HTR-8/SVneo (cell line): ENCODE measurements at regions not wholly inside any gene's neighbourhood (a gene's known extent, or its start where the extent isn't known, plus 50 kb on each side); places are given as distances from the start of the nearest gene placed in this dataset.
"Not testable (repeated sequence)": the region's sequence is repeated elsewhere in the genome, so short reads cannot be mapped to it uniquely, and the experiment has no call there.

Experiments
- DNase-seq: peaks from one replicate; pipeline ENCODE4 v3.0.0; 2011; ENCODE audit warnings: low spot score, mixed read lengths; ENCODE audit not compliant: insufficient read length
- FAIRE-seq: peaks from 2 replicates; lab custom pipeline; 2011; peaks lifted over from hg19 to GRCh38; lab: Jason Lieb, UNC

DNA sequence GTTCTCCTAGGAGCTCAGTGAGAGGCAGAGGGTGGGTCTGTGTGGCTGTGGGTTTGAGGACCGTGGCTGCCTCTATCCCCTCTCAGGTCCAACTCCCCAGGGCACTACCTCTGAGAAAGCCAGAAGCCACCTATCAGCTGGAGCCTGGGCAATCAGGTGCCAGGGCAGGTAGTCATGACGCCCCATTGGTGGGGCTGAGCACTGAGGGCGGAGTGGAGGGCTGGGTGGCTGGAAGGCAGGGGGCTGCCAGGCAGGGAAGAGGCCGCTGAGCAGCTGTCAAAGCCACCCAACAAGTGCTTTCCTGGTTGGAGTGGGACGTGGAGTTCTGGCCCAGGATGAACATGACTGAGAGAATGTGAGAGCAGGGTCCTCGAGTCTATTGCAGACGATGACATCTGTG lies 164.9 kb upstream of the AJAP1 start:
- DNase-seq = no peak
- FAIRE-seq = no peak

DNA sequence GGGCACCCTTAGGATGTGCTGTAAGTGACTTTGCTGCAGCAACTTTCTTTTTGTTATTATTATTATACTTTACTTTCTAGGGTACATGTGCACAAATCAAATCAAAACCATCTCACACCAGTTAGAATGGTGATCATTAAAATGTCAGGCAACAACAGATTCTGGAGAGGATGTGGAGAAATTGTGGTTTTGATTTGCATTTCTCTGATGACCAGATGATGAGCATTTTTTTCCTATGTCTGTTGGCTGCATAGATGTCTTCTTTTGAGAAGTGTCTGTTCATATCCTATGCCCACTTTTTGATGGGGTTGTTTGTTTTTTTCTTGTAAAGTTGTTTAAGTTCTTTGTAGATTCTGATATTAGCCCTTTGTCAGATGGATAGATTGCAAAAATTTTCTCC lies 164.4 kb upstream of the AJAP1 start:
- not testable (repeated sequence) for FAIRE-seq

DNA sequence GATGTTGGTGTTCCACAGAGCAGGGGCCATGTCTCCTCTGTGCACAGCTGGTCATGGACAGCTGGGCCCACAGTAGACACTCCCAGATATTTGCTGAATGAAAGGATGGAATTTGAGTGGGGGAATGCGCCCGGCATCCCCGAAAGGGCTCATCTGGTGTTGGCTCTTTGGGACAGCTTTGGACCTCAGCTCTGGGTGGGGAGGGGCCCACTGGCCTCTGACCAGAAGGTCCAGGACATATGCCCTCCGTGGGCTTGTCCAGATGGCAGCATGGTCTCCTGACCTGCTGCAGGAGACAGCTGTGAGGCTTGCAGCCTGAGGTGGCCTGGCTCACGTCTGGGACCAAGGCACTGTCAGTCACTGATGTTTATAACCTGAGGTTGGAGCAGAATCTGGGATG lies 160.4 kb upstream of the AJAP1 start:
- FAIRE-seq = no peak
- no peak for DNase-seq

More for the DNA sequence above, 164.4 kb upstream of the AJAP1 start:
- DNase-seq = not testable (repeated sequence)

DNA sequence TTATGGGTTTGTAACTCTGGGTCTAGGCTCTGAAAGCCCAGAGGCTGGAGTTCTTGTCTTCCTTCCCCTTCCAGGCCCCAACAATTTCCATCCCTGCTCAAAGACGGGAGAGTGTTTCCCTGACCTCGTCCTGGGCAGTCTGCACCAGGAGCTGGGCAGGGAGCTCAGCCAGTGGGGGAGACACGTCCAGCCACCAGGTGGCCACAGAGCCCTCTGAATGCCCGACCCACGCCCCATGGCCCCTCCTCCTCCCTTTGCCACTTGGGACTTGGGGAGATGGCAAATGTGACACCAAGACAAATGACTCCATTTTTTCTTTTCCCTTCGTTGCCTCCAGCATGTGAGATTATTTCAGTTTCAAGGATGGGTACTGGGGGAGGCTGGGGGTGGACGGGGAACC lies 159.9 kb upstream of the AJAP1 start:
- DNase-seq (peak; percentile 14), FAIRE-seq (no peak)

DNA sequence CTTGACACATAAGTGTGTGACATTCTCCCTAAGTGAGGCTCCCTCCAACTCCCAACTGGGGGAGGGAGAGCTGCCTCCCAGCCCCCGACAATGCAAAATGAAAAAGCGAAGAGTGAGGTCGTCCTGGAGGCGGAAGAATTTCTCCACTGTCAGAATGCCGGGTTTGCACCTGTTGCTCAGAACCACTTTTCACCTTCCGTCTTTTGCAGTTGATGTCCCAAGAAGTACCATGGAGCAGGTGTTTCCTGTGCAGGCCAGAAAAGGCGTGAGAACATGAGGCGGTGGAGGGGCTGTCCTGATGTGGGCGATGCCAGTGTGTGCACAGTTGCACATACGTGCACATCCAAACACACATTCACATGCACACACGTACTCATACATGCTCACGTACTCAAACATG lies 158.6 kb upstream of the AJAP1 start:
- FAIRE-seq = no peak
- no peak for DNase-seq

DNA sequence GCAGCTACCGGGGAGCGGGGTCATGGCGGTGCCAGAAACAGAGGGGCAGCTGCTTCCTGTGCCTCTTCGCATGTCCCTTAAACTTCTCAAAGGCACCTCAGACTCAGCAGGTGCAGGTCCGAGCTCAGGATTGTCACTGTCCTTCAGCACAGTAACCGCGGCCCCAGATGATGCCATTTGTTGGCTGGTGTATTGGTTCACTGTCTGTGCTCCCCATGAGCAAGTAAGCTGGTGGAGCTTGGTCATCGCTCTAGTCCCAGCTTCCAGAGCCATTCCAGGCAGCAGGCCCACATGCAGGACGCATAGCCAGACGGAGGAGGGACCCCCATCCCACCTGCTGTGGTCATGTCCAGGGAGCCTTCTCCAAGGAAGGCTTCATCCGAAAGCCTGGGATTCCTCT lies 154.0 kb upstream of the AJAP1 start:
- FAIRE-seq (no peak), DNase-seq (no peak)

DNA sequence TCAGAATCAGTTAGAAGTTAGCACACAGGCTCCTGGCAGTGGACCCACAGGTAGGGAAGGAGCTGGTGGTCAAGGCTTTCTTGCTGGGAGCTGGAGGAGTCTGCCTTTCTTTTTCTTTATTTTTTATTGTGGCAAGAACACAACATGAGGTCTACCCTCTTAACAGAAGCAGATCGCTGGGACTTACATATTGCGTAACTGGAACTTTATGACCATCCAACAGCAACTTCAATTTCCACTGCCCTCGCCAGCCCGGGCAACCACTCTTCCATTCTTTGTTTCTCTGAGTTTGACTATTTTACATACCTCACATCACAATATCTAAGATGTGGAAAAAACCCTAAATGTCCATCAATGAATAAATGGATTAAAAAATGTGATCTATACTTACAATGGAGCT lies 147.8 kb upstream of the AJAP1 start:
- DNase-seq = no peak
- no peak for FAIRE-seq

DNA sequence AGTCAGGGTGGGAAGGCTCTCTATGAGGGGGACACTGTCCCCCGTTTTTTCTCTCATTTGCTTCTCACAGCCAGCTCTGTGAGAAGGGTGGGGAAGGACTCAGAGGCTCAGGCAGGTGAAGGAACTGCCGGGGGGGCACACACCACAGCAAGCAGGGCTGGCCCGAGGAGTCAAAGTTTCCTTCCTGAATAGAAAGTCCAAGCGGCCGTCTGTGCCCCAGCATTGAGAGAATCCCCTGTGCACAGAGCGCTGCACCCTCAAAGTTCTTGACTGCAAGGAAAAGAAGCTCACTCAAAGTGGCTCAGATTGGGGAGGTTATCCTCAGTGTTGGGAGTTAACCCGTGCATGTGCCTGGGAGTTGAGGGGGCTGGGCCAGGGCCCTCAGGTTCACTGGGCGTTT lies 145.2 kb upstream of the AJAP1 start:
- DNase-seq (no peak), FAIRE-seq (no peak)

DNA sequence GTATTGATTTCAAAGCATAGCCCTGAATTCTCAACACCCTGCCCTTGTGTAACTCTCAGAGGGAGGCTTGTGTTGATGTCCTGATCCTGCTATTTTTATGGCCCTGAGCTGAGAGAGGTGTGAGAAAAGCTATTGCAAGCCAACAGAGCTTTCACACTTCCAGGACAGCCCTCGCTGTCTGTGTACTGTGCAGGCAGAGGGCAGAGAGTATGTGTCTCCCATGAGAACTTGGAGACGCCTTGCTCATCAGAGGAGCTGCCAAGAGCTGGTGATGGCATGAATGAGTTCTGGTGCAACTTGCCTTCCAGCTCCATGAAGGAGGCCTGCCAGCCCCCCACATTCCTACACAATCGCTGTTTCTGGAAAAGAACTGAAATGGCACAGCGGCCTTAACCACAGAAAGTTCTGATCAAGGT lies 144.1 kb upstream of the AJAP1 start:
- DNase-seq (no peak), FAIRE-seq (no peak)

DNA sequence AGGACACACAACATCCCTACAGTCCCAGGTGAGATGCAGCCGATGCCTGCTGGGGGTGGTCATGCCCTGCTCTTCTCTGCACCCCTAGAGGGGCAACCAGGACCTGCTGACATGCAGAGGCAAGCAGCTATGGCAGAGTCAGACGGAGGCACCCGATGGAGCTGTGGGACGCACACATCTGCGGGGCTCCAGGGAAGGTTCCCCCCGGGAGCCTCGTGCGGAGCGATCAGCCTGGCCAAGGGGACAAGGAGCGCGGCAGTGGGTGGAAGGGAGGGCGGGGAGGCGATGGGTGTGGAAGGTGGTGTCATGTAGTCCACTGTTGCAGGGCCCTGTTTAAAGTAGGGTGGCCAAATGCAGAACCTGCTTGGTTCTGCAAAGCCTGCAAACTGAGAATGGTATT lies 143.0 kb upstream of the AJAP1 start:
- FAIRE-seq (no peak), DNase-seq (no peak)

DNA sequence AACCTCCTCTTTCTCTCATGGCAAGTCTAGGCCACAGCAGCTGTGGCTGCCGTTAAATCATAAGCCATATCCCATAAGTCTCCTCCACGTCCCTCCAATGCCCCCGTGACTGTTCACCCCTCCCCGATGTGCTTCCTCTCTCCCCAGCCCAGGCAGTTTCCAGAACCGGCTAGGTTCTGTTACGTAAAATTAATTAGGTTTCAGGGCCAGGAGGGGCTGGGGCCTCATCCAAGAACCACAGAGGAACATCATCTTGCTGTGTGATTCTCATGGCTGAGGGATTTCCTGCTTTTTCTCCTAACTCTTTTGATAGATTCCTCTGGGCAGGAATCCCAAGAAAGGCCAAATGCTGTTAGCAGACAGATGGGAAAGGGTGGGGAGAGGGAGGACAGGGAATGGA lies 141.8 kb upstream of the AJAP1 start:
- DNase-seq (no peak), FAIRE-seq (no peak)

DNA sequence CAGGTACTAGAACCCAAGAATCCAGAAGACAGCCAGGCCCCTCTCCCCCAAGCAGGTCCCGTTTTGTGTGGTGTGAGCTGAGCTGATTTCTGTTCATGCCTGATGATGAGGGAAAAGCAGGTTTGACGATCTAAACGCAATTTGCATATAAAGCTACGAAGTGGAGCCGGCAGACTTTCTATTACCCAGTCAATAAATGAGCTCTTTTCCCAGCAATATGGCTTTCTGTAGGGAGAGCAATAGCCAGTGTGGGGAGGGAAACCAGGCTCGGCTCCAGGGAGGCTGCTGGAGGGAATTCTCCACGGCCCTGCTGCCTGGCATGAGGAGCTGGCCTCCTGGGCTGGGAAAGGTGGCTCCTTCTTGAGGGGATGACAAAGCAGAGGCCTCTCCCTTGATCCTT lies 140.7 kb upstream of the AJAP1 start:
- FAIRE-seq = no peak
- DNase-seq = no peak

DNA sequence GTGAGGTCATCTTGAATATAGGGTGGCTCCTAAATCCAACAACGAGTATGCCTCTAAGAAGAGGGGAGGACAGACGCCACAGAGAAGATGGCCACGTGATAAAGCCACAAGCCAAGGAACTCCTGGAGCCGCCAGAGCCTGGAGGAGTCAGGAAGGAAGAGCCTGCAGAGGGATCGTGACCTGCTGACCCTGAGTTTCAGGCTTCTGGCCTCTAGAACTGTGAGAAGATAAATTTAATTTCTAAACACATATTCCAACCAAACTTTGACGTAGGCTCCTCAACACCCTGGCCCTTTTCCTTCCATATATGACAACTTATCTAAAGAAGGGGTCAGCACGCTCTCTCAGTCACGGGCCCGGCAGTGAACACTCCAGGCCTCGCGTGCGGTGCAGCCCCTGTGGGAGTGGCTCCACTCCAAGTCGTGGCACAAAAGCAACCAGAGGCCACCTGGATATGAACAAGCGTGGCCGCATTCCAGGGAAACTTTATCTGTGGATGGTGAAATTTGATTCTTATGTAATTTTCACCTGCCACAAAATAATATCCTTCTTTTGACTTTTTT lies 138.6 kb upstream of the AJAP1 start:
- DNase-seq (no peak), FAIRE-seq (no peak)

DNA sequence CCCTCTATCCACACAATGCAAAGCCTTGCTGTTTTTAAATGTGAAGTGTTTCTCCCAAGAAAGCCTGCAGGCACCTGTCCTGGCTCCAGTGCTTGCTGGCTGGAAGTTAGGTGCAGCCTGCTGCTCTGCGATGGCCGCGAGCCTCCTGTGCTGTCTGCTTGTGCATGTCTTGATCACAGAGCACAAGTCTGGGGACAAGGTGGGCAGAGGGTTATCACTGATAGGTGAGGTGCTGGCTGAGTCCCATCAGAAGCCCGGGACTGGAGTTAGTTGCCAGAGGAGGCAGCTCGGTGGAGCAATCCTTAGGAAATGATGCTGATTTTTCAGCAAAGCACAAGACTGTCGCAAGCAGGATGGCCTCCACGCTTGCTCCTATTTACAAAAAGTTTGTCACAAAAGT lies 137.8 kb upstream of the AJAP1 start:
- no peak for DNase-seq
- FAIRE-seq = no peak

DNA sequence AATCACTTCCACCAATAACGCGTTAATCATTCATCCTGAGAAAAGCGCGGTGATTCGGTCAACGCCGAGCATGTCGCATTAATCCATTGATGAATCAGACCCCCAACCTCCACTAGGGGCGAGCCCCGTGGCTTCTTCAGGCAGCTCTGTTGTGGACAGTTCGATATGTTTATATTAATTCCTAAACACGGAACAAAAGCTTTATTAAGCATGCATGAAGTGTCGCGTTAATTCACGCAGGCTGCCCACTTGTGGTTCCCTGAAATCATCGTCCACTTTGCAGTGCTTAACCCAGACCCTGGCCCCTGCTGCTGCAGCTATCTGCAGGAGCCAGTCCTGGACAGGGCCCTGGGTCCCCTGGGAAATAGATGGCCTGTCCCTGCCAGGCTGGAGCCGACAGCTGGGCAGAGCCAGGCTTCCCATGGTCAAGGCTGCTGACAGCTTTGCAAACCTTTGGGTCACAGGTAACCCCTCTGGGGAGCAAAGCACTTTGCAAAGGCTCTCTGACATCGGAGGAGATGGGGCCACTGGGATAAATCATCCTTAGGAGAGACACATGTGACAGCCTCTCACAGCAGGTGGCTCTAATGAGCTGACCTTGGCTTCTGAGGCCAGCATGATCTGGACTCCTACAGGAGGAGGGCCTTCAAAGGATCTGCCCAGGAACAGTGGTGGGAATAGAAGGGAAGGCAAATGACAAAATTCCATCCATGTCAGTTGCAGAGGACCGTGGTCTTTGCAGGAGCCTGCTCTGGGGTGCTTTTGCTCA lies 137.0 kb upstream of the AJAP1 start:
- DNase-seq = no peak

DNA sequence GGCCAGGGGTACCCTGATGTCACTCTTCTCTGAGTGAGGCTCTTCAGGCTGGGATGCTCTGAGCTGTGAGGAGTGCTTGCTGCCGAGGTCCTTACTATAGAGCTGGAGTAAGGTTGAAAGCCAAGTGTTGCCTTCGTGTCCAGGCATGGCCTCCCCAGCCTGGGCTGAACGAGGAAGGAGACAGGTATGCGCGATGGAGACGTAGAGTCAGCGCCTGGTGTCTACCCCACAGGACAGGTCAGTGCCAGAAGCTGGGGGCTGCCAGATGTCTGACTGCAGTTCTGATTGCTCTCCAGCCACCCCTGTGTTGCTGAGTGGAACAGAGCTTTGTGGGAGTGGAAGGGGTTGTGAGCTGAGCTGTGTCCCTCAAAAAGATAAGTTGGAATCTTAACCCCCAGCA lies 135.8 kb upstream of the AJAP1 start:
- FAIRE-seq = no peak
- no peak for DNase-seq

More for the DNA sequence above, 137.0 kb upstream of the AJAP1 start:
- FAIRE-seq = no peak

DNA sequence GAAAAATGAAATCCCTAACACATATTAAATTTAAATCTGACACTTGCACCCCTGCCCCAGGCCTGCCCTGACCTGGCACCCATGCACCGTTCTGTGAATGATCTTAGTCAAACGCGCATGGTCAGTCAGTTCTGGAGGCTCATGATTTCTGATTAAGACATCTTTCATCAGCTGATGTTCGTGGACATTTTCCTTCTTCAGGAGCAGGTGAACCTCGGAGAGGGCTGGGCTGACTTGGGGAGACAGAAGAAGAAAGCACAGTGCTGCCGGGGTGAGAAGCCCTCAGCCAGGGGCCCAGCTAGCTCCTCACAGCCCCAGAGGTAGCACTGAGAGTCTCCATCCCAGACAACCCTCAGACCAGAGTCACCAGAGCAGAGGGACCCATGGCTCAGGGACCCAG lies 134.5 kb upstream of the AJAP1 start:
- FAIRE-seq = no peak
- DNase-seq = no peak

DNA sequence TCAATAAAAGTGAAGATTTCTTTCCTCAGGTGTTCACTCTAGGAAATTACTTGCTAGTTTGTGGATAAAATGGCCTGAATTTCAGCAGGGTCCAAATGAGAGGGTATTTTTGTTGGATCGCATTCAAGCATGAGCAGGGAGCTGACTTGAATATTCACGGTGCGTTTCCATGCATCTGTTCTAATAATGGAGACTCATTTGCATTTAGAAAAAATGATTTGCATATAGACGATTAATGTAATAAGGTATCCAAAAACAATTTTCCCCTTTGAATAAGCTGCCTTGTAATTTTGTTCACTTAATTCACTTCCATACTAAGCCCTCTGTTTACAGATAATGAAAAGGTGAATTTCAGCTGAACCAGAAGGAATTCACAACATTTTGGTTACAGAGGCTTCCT lies 130.9 kb upstream of the AJAP1 start:
- no peak for FAIRE-seq
- no peak for DNase-seq

DNA sequence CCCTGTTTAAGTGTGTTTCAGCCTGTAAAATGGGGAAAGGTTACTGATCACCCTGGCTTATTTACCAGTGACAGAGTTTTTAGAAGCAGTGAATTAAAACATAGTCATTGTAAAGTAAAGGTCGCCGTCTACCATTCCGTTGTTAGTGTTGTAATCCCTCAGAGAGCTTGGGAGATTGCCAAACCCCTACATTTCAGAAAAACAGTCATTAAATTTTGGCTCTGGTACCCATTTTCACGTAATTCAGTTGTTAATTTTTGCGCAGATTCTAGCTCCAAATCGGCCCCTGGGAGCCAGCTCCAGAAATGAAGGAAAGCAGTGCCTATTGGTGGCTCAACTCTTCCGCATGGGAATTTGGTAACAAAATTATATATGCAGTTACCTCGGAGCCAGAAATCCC lies 127.7 kb upstream of the AJAP1 start:
- DNase-seq (no peak), FAIRE-seq (no peak)

DNA sequence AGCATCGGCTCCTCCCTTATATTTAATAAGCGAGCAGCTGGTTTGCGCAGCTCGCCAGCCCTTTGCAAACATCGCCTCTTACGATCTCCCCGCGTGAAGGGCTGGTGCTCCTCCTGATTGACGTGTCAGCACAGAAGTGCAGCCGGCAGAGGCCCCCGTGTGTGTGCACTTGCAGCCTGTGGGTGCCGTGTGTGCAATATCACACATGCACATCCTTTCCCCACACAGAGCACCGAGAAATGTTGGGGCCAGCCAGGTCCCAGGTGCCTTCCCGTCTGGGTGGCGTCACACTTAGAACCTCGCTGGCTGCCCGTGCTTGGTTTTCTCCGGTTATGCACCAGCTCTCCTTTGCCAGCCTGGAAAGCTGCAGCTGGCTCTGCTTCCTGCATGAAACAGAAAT lies 126.6 kb upstream of the AJAP1 start:
- no peak for FAIRE-seq
- DNase-seq = no peak

DNA sequence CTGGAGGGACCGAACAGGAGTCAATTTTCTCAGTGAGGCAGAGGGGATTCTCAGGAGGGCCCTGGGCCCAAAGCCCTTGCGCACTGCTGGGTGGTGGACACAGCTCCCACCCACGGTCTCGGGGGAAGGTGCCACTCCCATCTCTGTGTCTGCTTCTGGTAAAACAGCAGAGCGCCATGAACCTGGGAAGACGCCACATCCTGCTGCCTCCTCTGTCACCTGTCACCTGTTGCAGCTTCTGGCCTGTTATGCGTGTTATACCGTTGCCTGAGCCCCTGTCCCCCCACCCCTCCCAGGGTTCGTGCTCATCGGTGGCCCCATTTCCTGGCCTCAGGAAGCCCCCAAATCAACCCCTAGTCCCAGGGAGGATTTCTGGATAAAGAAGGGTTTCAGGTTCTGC lies 125.8 kb upstream of the AJAP1 start:
- DNase-seq (no peak), FAIRE-seq (no peak)

DNA sequence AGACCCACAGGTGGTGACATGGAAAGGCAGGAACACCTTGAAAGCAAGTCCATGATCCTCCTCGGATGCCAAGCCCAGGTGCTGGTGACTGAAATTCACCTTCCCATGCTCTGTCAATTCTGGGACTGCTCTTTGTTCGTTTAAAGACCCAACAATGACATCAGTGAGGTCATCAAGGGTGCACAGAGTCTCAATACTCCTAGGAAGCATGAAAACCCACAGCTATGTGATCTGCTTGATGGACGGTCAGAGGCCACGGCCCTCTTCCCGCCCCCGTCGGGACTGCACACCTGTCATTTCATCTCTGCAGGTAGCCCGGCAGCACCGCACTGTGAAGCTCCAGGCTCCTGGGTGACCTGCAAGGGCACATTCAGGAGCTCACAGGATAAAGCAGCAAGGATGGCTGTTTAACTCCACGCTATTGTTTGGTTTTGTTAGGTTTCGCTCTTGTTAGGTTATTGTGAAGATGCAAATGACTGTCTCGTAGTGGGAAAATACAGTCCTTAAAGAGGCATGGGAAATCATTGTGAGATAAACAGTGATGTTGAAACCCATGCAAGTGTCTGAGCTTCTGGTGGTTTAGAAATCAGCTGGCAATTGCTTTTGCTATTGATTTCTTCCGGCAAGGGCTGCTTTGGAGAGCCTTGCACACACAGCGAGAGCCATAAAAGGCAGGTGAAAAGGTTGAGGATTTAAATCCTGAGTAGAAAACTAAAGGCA lies 124.8 kb upstream of the AJAP1 start:
- no peak for DNase-seq
- no peak for FAIRE-seq
